IgD-negative memory B cell (primary cell): ENCODE measurements at regions not wholly inside any gene's neighbourhood (a gene's known extent, or its start where the extent isn't known, plus 50 kb on each side); places are given as distances from the start of the nearest gene placed in this dataset.

Source experiments
- H3K27ac Mint-ChIP-seq, 3 donors: one replicate each; pipeline ENCODE4 v1.8.0; 2020 to 2022; ENCODE audit warnings: mild to moderate bottlenecking in 3 of 3, mixed read lengths in 3 of 3, moderate library complexity in 1 of 3
- H3K27me3 Mint-ChIP-seq: one replicate; pipeline ENCODE4 v1.8.0; 2021; ENCODE audit warnings: mixed read lengths
- H3K36me3 Mint-ChIP-seq: one replicate; pipeline ENCODE4 v1.8.0; 2020; ENCODE audit warnings: mild to moderate bottlenecking, mixed read lengths
- H3K4me1 Mint-ChIP-seq, 3 donors: one replicate each; pipeline ENCODE4 v1.8.0; 2020 to 2022; ENCODE audit warnings: mixed read lengths in 3 of 3, mild to moderate bottlenecking in 1 of 3
- H3K4me3 Mint-ChIP-seq, 4 donors: one replicate each; pipeline ENCODE4 v1.8.0; 2020 to 2022; ENCODE audit warnings: mild to moderate bottlenecking in 4 of 4, mixed read lengths in 4 of 4, moderate library complexity in 3 of 4
- H3K9me3 Mint-ChIP-seq, 3 donors: one replicate each; pipeline ENCODE4 v1.8.0; 2020 to 2021; ENCODE audit warnings: mixed read lengths in 3 of 3, mild to moderate bottlenecking in 1 of 3

DNA sequence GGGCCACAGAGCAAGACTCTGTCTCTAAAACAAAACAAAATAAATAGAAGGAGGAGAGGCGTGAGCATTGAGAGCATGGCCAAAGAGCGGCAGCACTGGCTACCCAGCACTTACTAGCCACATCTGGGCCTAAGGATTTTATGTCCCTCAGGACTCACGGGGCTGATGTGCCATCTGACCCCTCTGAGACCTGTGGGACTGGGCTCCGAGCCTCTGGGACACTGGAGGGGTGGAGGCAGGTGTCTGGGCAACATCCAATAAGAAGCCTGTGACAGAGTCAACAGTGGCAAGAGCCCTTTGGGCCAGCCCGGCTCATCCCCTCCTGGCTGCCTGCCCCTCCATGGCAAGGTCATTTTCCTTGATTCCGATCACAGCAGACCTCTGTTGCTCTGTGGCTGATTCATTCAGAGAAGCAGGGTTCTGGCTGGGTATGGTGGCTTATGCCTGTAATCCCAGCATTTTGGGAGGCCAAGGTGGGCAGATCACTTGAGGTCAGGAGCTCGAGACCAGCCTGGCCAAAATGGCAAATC is 60.7 kb downstream of the RRM2 start:
- no peaks in the 10 kb centered on the region for H3K27me3 Mint-ChIP-seq

DNA sequence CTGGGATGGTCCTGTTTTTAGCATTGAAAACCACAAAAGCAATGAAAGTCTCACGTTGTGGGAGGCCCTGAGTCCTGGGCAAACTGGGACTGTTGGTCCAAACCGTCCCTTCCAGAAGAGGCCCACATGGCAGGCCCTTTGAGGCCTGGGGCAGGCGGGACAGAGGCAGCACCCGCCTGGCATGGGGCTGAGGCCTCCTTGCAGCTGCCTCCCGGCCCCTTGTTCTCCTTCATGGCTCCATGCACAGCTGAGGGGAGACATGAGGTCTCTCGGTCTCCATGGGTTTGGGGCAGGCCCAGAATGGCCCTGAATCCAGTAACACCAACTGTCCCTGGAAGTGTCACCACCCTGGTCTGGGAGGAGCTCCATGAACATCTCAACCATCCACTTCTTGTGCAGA is 61.9 kb downstream of the RRM2 start:
- Mint-ChIP-seq H3K4me3 (no peak overlapping the region), H3K4me1 (peaks cover 0 to 3% (median 0%) of the 10 kb centered on the region in 3 donors), H3K36me3 (peaks cover 3% of the 10 kb centered on the region), H3K9me3 (peaks cover 0 to 4% (median 0%) of the 10 kb centered on the region in 3 donors), H3K27me3 (no peaks in the 10 kb centered on the region), H3K27ac (peak overlapping the region in 1 of 3 donors; percentile 50)

More for the DNA sequence above, 60.7 kb downstream of the RRM2 start:
- peaks cover 0 to 3% (median 0%) of the 10 kb centered on the region in 3 donors for H3K4me1 Mint-ChIP-seq
- peaks cover 2% of the 10 kb centered on the region for H3K36me3 Mint-ChIP-seq
- peaks cover 0 to 4% (median 0%) of the 10 kb centered on the region in 3 donors for H3K9me3 Mint-ChIP-seq
- H3K27ac Mint-ChIP-seq, result no peak overlapping the region
- no peak overlapping the region for H3K4me3 Mint-ChIP-seq

DNA sequence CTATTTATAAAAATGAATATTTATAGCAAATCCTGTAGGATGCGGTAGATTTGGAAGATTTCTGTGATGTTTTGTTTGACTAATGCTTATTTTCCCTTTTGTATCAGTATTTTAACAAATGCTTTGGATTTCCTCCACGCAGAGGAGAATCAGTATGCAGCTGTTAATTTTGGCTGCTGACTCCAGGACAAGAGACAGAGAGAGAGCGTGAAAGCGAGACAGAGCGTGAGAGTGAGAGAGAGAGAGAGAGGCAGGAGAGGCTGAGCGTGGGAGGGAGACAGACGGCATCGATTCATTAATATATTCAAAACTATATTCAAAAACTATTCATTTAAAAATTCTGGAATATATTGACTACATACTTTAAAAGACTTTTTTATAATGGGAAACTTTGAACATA is 62.5 kb downstream of the RRM2 start:
- H3K36me3 Mint-ChIP-seq, result peaks cover 3% of the 10 kb centered on the region
- no peak overlapping the region for H3K27ac Mint-ChIP-seq
- peaks cover 0 to 6% (median 0%) of the 10 kb centered on the region in 3 donors for H3K4me1 Mint-ChIP-seq
- H3K4me3 Mint-ChIP-seq, result no peak overlapping the region
- peaks cover 0 to 8% (median 0%) of the 10 kb centered on the region in 3 donors for H3K9me3 Mint-ChIP-seq
- no peaks in the 10 kb centered on the region for H3K27me3 Mint-ChIP-seq

DNA sequence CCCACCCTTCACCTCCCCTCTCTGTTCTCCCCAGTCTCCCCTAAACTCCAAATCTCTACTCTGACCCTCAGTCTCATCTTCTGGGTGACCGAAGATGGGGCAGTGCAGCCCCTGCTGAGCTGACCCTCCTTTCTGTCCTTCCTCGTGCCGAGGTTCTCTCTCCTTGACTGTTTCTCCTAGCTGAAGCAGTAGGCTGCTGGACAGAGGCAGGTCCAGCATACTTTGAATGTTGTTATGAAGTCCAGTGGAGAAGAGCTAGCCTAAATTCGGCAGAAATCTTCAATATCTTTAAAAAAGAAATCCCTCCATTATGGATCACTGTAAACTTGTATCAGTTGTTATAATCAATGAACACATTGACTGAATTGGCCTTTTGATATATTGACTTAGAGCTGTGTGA is 63.2 kb downstream of the RRM2 start:
- Mint-ChIP-seq H3K27ac (no peak overlapping the region), H3K4me3 (no peak overlapping the region), H3K36me3 (peaks cover 3% of the 10 kb centered on the region), H3K4me1 (peaks cover 0 to 6% (median under 1%) of the 10 kb centered on the region in 3 donors), H3K9me3 (peaks cover 0 to 8% (median 0%) of the 10 kb centered on the region in 3 donors), H3K27me3 (no peaks in the 10 kb centered on the region)

DNA sequence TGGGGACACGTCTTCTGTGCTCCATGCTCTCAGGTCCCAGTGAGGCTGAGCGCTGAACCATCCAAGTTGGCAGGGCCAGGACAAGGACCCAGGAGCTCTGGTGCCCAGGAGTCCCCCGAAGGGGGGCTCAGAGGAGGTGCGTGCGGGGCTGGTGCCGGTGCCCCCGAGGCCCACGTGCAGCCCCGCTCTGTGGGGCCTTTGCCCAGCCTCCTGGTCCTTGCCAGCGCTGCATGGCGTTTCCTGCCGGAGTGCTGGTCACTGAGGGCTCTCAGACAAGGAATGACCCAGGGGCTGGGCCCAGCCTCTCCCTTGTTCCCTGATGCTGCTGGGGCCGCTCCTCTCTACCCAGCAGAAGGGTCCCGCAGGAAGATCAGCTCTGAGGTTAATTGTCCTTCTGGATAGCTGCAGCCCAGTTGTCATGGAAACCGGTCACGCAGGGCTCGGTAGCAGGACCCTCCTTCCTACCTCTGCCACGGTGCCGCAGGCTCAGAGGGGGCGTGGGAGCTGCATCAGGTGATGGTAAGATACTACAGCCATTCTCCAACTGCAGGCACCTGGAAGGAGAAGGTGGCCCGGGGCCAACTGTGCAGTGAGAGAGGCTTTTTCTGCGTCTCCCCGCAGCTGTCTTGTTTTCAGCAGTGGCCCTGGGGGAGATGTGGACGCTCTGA is 64.5 kb downstream of the RRM2 start:
- Mint-ChIP-seq H3K9me3 (peaks cover 0 to 4% (median 0%) of the 10 kb centered on the region in 3 donors), H3K27me3 (no peaks in the 10 kb centered on the region), H3K36me3 (peaks cover 1% of the 10 kb centered on the region), H3K4me3 (no peak overlapping the region), H3K4me1 (peaks cover 0 to 6% (median 5%) of the 10 kb centered on the region in 3 donors), H3K27ac (no peak overlapping the region)

DNA sequence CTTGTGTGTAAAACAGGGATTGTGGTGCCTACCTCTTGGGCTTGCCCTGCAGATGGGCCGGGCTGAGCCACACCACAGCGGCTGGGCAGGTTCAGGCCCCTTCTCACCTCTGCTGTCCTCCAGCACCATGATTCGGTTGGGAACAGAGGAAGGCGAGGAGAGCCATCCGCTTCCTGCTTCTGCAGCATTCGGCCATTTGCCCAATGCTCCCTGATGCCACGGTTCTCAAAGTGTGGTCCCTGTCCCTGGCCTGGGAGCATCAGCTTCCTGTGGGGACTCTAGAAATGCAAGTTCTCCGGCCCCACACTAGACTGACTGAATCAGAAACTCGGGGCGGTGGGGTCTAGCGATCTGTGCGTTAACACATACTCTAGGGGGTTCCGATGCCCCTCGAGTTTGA is 65.1 kb downstream of the RRM2 start:
- H3K4me1 Mint-ChIP-seq, result peaks cover 0 to 6% (median 5%) of the 10 kb centered on the region in 3 donors
- H3K36me3 Mint-ChIP-seq, result peaks cover 1% of the 10 kb centered on the region
- H3K4me3 Mint-ChIP-seq, result no peak overlapping the region
- H3K27ac Mint-ChIP-seq, result no peak overlapping the region
- no peaks in the 10 kb centered on the region for H3K27me3 Mint-ChIP-seq
- H3K9me3 Mint-ChIP-seq, result peaks cover 0 to 4% (median 0%) of the 10 kb centered on the region in 3 donors

DNA sequence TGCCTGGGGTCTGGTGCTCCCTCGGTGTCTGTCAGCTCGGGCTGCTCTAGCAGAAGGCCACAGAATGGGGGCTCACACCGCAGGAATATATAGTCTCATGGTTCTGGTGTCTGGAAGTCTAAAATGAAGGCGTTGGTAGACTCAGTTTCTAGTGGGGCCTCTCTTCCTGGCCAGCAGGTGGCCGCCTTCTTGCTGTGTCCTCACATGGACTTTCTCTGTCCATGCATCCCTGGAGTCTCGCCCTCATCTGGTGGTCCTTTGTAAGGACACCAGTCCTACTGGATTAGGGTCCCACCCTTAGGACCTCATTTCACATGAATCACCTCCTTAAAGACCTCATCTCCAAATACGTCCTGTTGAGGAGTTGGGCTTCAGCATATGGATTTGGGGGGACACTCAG is 65.7 kb downstream of the RRM2 start:
- Mint-ChIP-seq H3K4me1 (peaks cover 0 to 6% (median 5%) of the 10 kb centered on the region in 3 donors), H3K9me3 (peaks cover 0 to 4% (median 0%) of the 10 kb centered on the region in 3 donors), H3K36me3 (peaks cover 1% of the 10 kb centered on the region), H3K27ac (no peak overlapping the region), H3K4me3 (no peak overlapping the region), H3K27me3 (no peaks in the 10 kb centered on the region)

DNA sequence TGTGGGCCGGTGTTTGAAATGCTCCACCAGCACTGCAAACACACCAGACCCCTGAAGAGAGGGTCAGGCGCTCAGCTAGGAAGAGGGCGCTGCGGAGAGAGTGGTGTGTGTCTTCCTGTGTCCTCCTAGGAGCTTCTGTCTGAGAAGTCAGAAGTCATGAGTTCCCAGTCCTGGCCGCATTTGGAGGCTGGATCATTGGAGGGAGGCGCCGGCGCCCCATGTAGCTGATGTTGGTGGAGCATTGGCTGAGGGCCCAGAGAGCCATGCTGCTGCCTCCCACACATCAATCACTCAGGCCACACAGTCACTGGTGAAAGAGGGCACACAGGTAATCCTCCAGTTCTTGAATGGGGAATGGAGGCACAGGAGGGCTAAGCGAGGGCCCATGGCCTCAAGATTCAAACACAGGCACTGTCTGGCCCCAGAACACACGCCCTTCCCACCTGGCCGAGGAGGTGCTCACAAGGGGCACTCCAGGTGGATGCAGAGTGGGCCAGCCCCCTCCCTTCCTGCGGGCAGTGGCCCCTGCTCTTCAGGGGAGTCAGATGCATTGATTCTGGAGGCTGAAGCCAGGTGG is 66.3 kb downstream of the RRM2 start:
- no peaks in the 10 kb centered on the region for H3K27me3 Mint-ChIP-seq
- H3K4me1 Mint-ChIP-seq, result peaks cover 0 to 6% (median 5%) of the 10 kb centered on the region in 3 donors
- H3K36me3 Mint-ChIP-seq, result peaks cover 1% of the 10 kb centered on the region
- H3K27ac Mint-ChIP-seq, result no peak overlapping the region
- H3K4me3 Mint-ChIP-seq, result no peak overlapping the region
- H3K9me3 Mint-ChIP-seq, result peaks cover 0 to 4% (median 0%) of the 10 kb centered on the region in 3 donors

DNA sequence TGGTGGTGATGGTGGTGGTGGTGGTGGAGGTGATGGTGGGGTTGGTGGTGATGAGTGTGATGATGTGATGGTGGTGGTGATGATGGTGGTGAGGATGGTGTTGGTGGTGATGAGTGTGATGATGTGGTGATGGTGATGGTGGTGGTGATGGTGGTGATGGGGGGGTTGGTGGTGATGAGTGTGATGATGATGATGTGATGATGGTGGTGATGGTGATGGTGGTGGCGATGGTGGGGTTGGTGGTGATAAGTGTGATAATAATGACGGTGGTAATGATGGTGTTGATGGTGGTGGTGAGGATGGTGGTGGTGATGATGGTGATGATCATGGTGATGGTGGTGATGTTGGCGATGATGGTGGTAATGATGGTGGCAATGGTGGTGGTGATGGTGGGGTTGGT is 67.7 kb downstream of the RRM2 start:
- peaks cover 0 to 4% (median 0%) of the 10 kb centered on the region in 3 donors for H3K9me3 Mint-ChIP-seq
- peak overlapping the region in 1 of 3 donors; percentile 67 for H3K27ac Mint-ChIP-seq
- H3K4me1 Mint-ChIP-seq, result peaks cover 0 to 5% (median 5%) of the 10 kb centered on the region in 3 donors
- H3K4me3 Mint-ChIP-seq, result peak overlapping the region in 1 of 4 donors; percentile 23
- H3K27me3 Mint-ChIP-seq, result no peaks in the 10 kb centered on the region
- H3K36me3 Mint-ChIP-seq, result peaks cover 1% of the 10 kb centered on the region

DNA sequence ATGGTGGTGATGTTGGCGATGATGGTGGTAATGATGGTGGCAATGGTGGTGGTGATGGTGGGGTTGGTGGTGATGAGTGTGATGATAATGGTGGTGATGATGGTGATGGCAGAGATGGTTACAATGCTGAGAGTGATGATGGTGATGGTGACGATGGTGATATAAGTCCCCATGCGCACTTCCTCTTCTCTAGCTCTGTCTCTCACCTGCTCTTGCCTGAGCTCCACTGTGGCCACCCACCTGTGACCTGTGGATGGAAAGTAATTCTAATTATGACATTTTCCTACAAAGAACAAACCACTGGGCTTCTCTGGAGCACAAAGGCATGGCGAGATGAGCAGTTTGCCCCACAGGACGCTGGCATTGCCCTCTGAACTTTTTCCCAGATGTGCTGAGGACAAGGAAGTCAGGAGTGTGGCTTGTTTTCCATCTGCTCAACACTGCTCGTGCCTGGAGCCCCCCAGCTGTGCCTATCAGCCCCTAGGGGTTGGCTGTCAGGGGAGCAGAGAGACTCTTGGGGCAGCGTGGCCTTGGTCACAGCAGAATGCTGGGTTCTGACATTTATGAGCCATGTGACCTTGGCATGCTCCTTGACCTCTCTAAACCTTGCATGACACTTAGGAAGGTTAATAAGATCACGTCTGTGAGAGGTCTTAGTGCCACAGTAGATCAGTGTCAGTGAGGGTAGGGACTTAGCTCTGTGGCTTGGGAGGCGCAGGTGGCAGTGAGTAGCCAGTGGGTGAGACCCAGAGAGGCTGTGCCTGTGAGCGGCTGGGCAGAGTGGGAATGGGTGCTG is 68.4 kb downstream of the RRM2 start:
- Mint-ChIP-seq H3K4me1 (peaks cover 0 to 5% (median 2%) of the 10 kb centered on the region in 3 donors), H3K9me3 (peaks cover 0 to 4% (median 0%) of the 10 kb centered on the region in 3 donors), H3K27ac (no peak overlapping the region), H3K36me3 (peaks cover 1% of the 10 kb centered on the region), H3K27me3 (no peaks in the 10 kb centered on the region), H3K4me3 (peak overlapping the region in 1 of 4 donors; percentile 13)

DNA sequence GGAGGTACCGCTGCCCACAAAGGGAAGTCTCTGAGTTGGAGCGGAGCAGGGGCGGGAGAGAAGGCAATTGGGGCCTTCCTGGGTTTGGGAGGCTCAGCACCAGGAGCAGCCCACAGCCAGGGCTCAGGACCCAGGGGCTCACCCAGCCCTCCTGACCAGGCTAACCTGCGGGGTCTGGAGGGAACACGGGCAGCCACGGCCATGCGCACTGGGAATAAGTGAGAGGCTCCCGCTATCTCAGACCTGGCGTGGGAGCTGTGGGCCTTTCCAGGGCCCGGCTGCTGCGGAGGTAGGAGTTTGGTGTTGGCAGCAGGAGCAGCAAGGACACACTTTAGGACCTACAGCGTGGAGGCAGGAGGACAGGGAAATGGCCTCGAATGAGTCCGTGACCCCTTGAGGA is 69.0 kb downstream of the RRM2 start:
- Mint-ChIP-seq H3K27ac (no peak overlapping the region), H3K9me3 (peaks cover 0 to 4% (median 0%) of the 10 kb centered on the region in 3 donors), H3K27me3 (no peaks in the 10 kb centered on the region), H3K4me1 (peaks cover 0 to 5% (median 2%) of the 10 kb centered on the region in 3 donors), H3K36me3 (peaks cover 1% of the 10 kb centered on the region), H3K4me3 (no peak overlapping the region)

DNA sequence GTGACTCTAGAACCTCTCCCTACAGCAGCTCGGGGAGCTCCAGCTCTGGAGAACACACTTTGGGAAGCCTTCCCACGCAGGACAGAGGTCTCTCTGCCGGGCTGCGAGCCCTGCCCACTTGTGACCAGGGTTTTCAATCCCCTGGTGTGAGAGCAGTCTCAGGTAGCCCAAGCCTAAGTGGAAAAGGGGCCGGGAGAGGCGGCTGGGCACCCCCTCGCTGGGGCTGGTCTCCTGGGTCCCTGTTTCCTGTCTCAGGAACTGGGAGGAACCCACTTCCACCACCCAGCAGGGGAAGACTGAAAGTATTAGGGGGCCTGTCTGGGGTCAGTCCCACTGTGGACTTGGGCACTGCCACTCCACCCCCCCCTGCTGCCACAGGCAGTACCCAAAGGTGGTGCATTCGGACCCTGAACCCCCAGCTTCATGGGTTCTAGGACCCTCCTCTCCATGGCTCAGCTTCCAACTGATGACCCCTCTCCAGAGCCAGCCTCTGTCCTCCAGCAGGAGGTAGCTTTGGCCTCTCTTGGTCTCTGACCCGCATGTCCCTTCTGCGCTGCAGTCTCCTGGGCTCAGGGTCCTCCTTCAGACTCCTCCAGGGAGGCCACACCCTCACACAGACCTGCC is 70.0 kb downstream of the RRM2 start:
- no peak overlapping the region for H3K27ac Mint-ChIP-seq
- peaks cover 0 to 5% (median 2%) of the 10 kb centered on the region in 3 donors for H3K4me1 Mint-ChIP-seq
- H3K4me3 Mint-ChIP-seq, result no peak overlapping the region
- no peaks in the 10 kb centered on the region for H3K27me3 Mint-ChIP-seq
- H3K9me3 Mint-ChIP-seq, result peaks cover 0 to 4% (median 0%) of the 10 kb centered on the region in 3 donors
- peaks cover 1% of the 10 kb centered on the region for H3K36me3 Mint-ChIP-seq

DNA sequence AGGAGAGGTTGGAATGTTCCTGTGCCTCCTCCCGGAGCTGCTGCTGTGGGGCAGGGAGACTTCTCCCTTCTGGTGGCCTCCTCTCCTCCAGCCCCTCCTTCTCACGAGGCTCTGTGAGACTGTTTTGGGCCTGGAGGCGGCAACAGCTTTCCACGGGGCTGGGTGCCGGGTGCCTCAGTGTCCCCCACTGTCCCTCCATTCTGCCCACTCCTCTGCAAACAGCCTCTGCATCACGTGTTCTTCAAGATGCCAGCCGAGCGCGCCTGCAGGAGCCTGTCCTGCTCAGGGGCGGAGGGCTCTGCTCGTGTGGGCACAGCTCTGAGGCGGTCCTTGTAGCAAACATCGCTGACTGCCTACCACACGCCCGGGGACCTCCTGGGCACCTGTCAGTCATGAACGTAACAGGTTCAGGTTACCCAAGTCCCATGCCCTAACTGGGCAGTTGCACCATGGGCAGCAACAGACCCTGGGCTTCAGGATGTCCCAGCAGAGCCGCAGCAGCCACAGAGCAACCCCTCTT is 70.8 kb downstream of the RRM2 start:
- Mint-ChIP-seq H3K27me3 (no peaks in the 10 kb centered on the region), H3K9me3 (peaks cover 0 to 4% (median 0%) of the 10 kb centered on the region in 3 donors), H3K4me1 (peaks cover 0 to 5% (median 2%) of the 10 kb centered on the region in 3 donors), H3K27ac (no peak overlapping the region), H3K36me3 (peaks cover under 1% of the 10 kb centered on the region), H3K4me3 (no peak overlapping the region)
